HG03159 (cell line): ENCODE measurements at regions not wholly inside any gene's neighbourhood (a gene's known extent, or its start where the extent isn't known, plus 50 kb on each side); places are given as distances from the start of the nearest gene placed in this dataset.

Experiments
- ATAC-seq: cut with Tn5 transposase; IDR thresholded peaks from one replicate; pipeline ENCODE4 v1.9.1; 2021; ENCODE audit warnings: mild to moderate bottlenecking, moderate library complexity; ENCODE audit not compliant: unreplicated experiment

GRCh38 chr4:24312261-24312913 is 272.0 kb downstream of the DHX15 start:
- no peak for ATAC-seq

- no peak for ATAC-seq
These were observed 280.4 kb downstream of the DHX15 start for GRCh38 chr4:24303926-24304325.

- ATAC-seq: no peak
These were observed 285.4 kb downstream of the DHX15 start for GRCh38 chr4:24298911-24299310.

- ATAC-seq: no peak
These were observed 297.3 kb downstream of the DHX15 start for GRCh38 chr4:24287096-24287495.

GRCh38 chr4:24285759-24286158 is 298.6 kb downstream of the DHX15 start:
- no peak for ATAC-seq

- ATAC-seq: no peak
These were observed 301.9 kb downstream of the DHX15 start for GRCh38 chr4:24282446-24282845.

GRCh38 chr4:24279911-24280375 is 304.4 kb downstream of the DHX15 start:
- ATAC-seq: no peak

GRCh38 chr4:24279469-24279868 is 304.9 kb downstream of the DHX15 start:
- no peak for ATAC-seq

GRCh38 chr4:24278693-24279092 is 305.7 kb downstream of the DHX15 start:
- no peak for ATAC-seq

GRCh38 chr4:24274381-24274941 is 309.9 kb downstream of the DHX15 start:
- ATAC-seq: no peak

- ATAC-seq: no peak
These were observed 311.2 kb downstream of the DHX15 start for GRCh38 chr4:24273136-24273535.

- no peak for ATAC-seq
These were observed 317.2 kb downstream of the DHX15 start for GRCh38 chr4:24266951-24267722.

- ATAC-seq: no peak
These were observed 318.4 kb downstream of the DHX15 start for GRCh38 chr4:24265989-24266388.

- ATAC-seq: no peak
These were observed 321.7 kb downstream of the DHX15 start for GRCh38 chr4:24262616-24263015.

GRCh38 chr4:24262084-24262483 is 322.3 kb downstream of the DHX15 start:
- ATAC-seq: no peak

GRCh38 chr4:24260923-24261564 is 323.3 kb downstream of the DHX15 start:
- no peak for ATAC-seq

GRCh38 chr4:24260133-24260715 is 324.1 kb downstream of the DHX15 start:
- ATAC-seq: no peak

GRCh38 chr4:24256547-24256946 is 327.8 kb downstream of the DHX15 start:
- ATAC-seq: no peak

GRCh38 chr4:24256066-24256465 is 328.3 kb downstream of the DHX15 start:
- ATAC-seq: no peak

GRCh38 chr4:24252121-24252520 is 332.2 kb downstream of the DHX15 start:
- ATAC-seq: no peak

- ATAC-seq: no peak
These were observed 332.8 kb downstream of the DHX15 start for GRCh38 chr4:24251589-24251988.
